22Rv1 (cell line): ENCODE measurements at regions not wholly inside any gene's neighbourhood (a gene's known extent, or its start where the extent isn't known, plus 50 kb on each side); places are given as distances from the start of the nearest gene placed in this dataset.

Experiments used
- ZFX ChIP-seq: fragments of 450-650 bp; IDR thresholded peaks from 2 replicates; pipeline ENCODE4 v1.6.1; 2017; ENCODE audit warnings: antibody characterized with exemption, borderline replicate concordance
- TF ChIP-seq, protein P1 (sequence below): fragments of 450-650 bp; IDR thresholded peaks from 2 replicates; pipeline ENCODE4 v1.5.1; 2017; ENCODE audit warnings: mild to moderate bottlenecking

GRCh38 chr4:181858741-181859140, 384.5 kb upstream of the TENM3 start:
- TF ChIP-seq, protein P1, sequence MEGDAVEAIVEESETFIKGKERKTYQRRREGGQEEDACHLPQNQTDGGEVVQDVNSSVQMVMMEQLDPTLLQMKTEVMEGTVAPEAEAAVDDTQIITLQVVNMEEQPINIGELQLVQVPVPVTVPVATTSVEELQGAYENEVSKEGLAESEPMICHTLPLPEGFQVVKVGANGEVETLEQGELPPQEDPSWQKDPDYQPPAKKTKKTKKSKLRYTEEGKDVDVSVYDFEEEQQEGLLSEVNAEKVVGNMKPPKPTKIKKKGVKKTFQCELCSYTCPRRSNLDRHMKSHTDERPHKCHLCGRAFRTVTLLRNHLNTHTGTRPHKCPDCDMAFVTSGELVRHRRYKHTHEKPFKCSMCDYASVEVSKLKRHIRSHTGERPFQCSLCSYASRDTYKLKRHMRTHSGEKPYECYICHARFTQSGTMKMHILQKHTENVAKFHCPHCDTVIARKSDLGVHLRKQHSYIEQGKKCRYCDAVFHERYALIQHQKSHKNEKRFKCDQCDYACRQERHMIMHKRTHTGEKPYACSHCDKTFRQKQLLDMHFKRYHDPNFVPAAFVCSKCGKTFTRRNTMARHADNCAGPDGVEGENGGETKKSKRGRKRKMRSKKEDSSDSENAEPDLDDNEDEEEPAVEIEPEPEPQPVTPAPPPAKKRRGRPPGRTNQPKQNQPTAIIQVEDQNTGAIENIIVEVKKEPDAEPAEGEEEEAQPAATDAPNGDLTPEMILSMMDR, result no peak
- no peak for TF ChIP-seq ZFX
